Cerebellar cortex (tissue), 1 donor: ENCODE measurements at regions not wholly inside any gene's neighbourhood (a gene's known extent, or its start where the extent isn't known, plus 50 kb on each side); places are given as distances from the start of the nearest gene placed in this dataset.
"Not testable (repeated sequence)": the region's sequence is repeated elsewhere in the genome, so short reads cannot be mapped to it uniquely, and the experiment has no call there.

Experiments used
- DNase-seq: peaks from one replicate; pipeline ENCODE4 v3.0.0-alpha.2; 2015; ENCODE audit warnings: low spot score

DNA sequence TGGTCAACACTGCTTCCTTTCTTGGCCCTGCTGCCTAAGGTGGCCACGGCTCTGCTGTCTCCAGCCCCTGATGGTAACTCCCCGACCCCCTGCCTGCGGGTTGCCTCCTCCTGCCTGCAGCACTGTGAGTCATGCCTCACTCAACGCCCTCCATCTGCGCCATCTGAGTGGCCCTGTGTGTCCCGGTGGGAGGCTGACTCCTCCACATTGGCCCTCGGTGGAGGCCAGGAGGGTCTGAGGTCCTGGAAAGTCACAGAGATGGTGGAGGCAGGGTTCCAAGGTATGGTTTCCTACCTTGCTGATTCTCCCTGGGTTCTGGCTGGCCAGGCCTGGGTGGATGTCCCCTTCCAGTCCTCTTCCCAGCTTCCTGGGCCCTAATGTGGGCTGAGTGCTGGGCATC, 64.5 kb upstream of the ADAMTS2 start:
- no peak for DNase-seq

DNA sequence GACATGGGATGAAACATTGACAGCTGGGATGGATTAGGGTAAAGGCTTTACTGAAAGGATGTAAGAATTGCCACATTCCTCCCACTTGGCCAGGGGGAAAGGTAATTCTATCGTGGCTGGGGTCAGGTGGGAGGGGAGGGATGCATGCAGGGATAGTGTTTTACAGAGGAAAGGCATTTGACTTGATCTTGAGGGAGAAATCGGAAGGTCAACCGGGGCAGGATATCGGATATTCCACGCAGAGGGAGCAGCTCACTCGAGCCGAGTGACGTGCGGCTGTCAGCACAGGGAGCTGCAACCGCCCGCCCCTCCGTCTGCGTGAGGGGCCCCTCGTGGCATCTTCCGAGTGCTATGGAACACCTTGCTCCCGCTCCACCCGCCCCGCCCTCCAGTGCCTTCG, 63.4 kb upstream of the ADAMTS2 start:
- no peak for DNase-seq

DNA sequence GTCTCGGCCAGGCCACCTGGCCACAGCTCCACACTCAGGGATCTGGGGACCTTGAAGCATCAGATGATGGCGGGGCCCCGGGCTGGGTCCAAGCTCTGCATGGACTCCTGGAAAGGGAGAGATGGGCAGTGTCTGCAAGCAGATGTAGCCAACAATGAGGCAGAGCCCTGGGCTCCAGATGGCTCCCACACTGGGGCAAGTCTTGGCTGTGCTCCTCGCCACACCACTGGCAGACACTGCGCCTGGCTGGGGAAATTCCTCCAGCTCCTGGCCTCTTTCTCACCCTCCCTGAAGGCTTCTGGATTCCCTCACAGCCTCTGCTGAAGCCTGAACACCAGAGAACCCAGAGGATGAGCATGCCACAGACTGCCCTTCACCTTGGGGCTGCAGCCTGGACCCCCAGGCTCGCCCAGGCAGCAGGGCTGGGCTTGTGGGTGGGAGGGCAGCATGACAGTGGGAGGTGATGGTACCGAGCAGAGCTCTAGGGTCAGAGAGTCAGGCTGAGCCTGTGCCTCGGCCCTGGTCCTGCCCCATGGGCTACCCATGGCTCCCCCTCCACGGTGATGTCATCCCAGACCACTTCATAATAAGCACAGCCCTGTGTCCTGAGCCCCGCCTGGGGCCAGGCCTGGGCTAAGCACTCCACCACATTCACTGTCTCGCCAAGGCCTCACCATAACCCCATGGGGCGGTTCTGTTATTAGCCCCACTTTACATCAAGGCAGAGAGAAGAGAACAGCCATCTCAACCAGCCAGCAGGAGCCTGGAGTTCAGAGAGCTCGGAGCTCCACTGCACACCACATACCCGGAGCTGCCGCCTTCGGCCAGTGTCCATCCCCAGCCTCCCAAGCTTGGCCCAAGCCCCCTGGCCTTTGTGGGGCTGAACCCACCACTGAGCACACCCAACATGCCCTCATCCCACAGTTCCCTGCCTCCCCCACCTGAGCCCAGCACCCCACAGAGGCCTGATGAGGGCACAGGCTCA, 62.2 kb upstream of the ADAMTS2 start:
- no peak for DNase-seq

DNA sequence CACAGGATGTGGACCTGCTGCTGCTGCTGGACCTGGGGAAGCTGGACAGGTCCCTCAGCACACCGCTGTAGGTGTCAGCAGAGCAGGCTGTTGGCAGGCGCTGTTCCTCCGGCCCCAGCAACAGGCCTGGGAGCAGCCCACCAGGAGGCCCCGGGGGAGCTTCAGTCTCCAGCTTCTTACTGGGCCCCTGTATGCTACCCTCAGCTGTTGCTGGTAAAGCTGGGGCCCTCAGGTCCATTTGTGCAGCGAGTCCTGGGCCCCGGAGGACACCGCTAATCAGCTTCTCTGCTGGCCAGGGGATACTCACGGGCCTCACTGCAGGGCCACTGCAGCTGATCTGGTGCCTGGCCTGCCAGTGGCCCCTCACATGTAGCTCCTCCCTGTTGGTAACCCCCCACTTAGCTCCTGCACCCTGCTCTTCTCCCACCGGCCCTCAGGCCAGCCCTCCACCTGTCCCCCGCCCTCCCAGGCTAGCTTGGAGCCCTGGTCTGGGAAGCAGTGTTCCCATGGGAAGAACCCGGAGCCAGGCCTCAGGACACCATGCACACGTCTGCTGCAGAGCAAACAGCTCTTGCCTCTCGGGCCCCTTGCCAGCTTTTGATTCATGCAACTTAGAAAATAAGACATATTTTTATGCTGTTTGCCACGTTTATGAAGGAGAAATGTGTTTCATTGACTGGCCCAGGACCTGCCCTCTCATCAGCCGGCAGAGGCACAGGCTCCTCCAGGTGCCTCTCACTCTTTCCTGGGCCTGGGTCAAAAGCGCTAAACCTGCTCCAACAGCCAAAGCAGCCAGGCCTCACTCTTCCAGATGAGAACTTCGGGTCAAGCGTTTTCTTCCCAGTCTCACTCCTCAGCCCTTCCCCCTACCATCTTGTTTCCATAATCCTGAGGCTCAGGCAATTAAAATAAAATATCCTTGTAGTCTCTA, 61.0 kb upstream of the ADAMTS2 start:
- DNase-seq, result no peak

DNA sequence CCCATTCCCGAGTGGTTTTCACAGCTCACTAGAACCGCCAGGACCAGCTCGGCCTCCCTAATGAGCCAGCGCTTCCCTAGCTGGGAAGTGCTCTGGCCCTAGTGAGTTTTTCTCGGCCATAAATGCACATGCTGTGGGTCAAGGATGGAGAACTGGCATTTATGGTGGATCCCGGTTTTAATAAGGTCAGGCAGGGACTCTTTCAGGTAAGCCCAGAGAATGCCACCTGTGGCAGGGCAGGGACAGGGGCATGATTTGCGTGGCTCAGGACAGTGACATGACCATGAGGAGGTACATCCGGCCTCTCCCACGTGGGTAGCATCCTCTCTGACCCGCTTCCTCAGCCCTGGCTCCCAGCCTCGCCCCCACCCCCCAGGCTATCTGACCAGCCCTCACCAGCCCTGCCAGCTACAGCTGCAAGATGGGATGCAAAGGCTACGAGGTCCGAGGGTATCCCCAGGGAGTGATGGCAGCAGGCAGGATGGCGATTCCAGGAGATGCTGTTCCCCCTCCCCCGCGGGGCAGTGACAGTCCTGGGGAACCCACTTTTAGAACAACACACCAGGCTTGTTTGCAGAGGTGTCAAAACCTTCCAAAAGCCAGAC, 60.3 kb upstream of the ADAMTS2 start:
- no peak for DNase-seq

DNA sequence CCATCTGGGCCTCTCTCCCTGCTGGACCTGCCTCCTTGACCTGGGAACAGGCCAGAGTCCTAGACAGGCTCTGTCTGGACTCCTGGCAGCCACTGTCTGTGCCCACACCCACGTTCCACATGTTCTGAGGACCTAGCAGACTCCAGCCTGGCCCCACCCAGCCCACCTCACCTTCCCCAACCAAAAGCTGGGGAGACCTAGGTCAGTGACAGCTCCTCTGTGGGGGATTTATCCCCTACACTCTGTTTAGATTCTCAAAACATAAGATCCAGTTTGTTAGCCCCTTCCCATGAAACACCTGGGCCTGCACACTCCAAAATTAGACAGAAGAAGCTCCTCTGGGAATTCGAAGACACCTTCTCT, 59.8 kb upstream of the ADAMTS2 start:
- no peak for DNase-seq

DNA sequence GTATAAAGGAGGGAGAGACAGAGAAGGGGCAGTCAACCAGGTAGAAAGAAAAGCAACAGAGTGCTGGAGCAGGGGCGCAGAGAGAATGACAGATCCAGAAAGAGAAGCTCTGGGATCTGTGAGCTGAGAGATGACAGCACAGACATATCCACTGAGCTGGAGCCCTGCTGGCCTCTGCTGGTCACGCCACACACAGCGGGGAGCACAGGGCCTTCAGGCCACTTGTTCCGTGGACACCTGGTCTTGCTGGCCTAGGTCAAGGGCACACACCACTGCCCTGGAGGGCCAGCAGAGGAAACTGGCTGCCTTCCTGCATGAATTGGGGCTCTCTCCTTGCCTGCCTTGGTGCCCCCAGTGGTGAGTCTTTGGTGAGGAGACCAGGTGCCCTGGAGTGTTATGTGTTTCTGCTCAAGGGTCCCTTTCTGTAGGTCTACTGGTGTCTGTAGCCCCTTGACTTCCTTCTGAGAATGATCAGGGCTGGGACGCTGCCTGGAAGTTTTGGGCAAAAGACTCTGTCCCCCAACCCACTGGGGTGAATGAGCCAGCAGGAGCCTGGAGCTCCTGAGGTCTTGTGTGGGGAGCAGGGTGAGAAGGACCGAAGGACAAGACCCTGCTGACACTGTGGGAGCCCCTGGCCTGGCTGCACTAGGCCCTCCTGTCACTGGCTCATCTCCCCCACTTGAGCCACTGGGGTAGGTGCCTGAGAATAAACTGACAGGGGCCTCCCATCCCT, 59.2 kb upstream of the ADAMTS2 start:
- no peak for DNase-seq

DNA sequence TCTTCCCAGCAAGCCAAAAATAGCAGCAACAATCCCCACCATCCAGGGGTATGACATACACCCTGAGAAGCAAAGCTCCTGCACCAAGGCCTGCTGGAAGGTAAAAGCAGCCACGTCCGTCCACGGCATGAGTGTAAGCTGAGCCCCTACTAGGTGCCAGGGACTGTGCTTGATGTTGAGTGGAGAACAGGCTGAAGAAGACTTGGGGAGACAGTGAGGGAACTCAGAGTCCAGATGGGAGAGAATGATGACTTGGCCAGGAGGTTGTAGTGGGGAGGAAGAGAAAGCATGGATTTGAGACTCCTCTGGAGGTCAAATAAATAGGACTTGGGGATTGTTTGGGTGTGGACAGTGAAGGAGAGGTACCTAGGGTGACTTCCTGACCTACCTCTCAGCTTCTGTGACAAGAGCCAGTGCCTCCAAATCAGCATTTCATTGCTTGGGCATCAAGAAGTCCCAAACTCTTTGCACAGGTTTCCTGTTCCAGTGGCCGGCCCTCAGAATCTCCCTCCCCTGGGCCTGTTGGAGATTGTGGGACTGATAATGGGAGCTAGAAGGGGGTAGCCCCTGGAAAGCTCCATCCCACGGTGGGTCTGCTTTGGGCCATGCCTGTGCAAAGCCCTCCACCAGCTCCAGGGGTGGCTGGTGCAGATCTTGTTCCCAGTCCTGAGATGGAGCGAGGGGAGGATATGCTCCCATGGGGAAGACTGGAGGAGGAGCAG, 58.3 kb upstream of the ADAMTS2 start:
- no peak for DNase-seq

DNA sequence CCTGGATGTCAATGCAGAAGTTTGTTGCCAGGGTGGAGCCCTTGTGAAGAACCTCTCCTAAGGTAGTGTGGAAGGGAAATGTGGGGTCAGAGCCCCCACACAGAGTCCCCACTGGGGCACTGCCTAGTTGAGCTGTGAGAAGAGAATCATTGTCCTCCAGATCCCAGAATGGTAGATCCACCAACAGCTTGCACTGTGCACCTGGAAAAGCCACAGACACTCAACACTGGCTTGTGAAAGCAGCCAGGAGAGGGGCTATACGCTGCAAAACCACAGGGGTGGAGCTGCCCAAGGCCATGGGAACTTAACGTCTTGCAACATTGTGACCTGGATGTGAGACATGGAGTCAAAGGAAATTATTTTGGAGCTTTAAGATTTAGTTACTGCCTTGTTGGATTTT, 55.2 kb upstream of the ADAMTS2 start:
- DNase-seq, result not testable (repeated sequence)

DNA sequence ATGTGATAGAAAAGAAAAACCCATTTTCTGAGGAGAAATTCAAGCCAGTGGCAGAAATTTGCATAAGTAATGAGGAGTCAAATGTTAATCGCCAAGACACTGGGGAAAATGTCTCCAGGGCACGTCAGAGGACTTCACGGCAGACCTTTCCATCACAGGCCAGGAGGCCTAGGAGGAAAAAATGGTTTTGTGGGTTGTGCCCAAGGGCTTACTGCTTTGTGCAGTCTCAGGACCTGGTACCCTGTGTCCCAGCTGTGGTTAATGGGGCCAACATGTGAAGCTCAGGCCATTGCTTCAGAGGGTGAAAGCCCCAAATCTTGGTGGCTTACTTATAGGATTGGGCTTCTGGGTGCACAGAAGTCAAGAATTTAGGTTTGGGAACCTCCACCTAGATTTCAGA, 54.8 kb upstream of the ADAMTS2 start:
- no peak for DNase-seq

DNA sequence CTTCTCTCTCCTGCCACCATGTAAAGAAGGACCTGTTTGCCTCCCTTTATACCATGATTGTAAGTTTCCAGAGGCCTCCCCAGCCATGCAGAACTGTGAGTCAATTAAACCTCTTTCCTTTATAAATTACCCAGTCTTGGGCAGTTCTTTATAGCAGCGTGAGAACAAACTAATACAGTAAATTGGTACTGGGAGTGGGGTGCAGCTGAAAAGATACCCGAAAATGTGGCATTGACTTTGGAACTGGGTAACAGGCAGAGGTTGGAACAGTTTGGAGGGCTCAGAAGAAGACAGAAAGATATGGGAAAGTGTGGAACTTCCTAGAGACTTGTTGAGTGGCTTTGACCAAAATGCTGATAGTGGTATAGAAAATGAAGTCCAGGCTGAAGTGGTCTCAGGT, 54.1 kb upstream of the ADAMTS2 start:
- not testable (repeated sequence) for DNase-seq

DNA sequence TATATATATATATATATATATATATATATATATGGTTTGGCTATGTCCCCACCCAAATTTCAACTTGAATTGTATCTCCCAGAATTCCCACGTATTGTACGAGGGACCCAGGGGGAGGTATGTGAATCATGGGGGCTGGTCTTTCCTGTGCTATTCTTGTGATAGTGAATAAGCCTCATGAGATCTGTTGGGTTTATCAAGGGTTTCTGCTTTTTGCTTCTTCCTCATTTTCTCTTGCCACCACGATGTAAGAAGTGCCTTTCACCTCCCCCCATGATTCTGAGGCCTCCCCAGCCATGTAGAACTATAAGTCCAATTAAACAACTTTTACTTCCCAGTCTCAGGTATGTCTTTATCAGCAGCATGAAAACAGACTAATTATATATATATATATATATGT, 52.3 kb upstream of the ADAMTS2 start:
- DNase-seq, result no peak
